HepG2 (cell line): ENCODE measurements at regions not wholly inside any gene's neighbourhood (a gene's known extent, or its start where the extent isn't known, plus 50 kb on each side); places are given as distances from the start of the nearest gene placed in this dataset.

Source experiments
- EZH2 ChIP-seq: conservative IDR thresholded peaks from 2 replicates; pipeline ENCODE4 v1.6.1; 2012; ENCODE audit warnings: mild to moderate bottlenecking, low read depth, low read length, moderate library complexity
- HMG20A ChIP-seq: IDR thresholded peaks from 2 replicates; pipeline ENCODE4 v1.6.1; 2016; ENCODE audit warnings: borderline replicate concordance
- MAX ChIP-seq: IDR thresholded peaks from 2 replicates; pipeline ENCODE4 v1.6.1; 2012; ENCODE audit warnings: inconsistent platforms
- RFX5 ChIP-seq: IDR thresholded peaks from 2 replicates; pipeline ENCODE4 v1.6.1; 2011; ENCODE audit warnings: low read depth, low read length, improper control_type of control experiment
- TP53 ChIP-seq: sonication (generic); formaldehyde crosslinking; conservative IDR thresholded peaks from 2 replicates; pipeline ENCODE4 v1.4.0; 2020; ENCODE audit warnings: missing genetic modification reagents
- ZNF10 ChIP-seq: sonication (generic); formaldehyde crosslinking; IDR thresholded peaks from 2 replicates; pipeline ENCODE4 v1.4.0; 2020; ENCODE audit warnings: mild to moderate bottlenecking, low read depth, missing genetic modification reagents, borderline replicate concordance
- ZNF761 ChIP-seq: sonication (generic); formaldehyde crosslinking; conservative IDR thresholded peaks from 2 replicates; pipeline ENCODE4 v1.4.0; 2020; ENCODE audit warnings: mild to moderate bottlenecking, missing genetic modification reagents

DNA sequence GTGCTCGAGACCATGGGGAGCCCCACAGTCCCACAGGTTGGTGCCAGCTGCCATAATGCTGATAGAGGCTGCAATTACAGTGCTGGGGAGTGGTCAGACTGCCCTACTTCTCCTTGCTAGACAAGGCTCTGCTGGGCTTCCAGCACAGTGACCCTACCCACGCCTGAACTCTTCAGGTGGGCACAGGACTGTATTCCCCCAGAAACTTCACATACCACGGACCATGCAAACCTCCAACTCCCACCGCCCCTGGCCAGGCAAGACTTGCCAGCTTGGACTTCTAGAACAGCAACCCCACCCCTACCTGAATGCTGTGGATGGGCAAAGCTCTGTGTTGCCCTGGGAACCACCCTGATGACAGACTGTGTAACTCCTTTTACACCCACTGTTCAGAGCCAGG lies 885.3 kb downstream of the SI start:
- TF ChIP-seq EZH2: no peak
- no peak for TF ChIP-seq ZNF761 (CRISPR knock-in tag)
- no peak for TF ChIP-seq TP53
- no peak for TF ChIP-seq ZNF10
- no peak for TF ChIP-seq RFX5
- TF ChIP-seq MAX: no peak
- TF ChIP-seq HMG20A: no peak
